HCT116 (cell line): ENCODE measurements at regions not wholly inside any gene's neighbourhood (a gene's known extent, or its start where the extent isn't known, plus 50 kb on each side); places are given as distances from the start of the nearest gene placed in this dataset.

Experiments
- ATAC-seq: fragments of 200-7000 bp; cut with Tn5 transposase; 2 replicates; pipeline ENCODE4 v1.9.1; 2020; ENCODE audit warnings: mild to moderate bottlenecking, moderate library complexity
- BruUV-seq: library from RNA; stranded (reverse); fragments of 400-500 nt; replicated peaks from 2 replicates; lab custom pipeline; 2021; lab: Mats Ljungman, UMichigan
- CTCF ChIA-PET: fragments of 300-600 bp; sonication (Branson Sonifier 250); formaldehyde crosslinking; loops from one replicate; lab custom pipeline; 2021; ENCODE audit warnings: antibody characterized with exemption; lab: Charles Lee
- POLR2A ChIA-PET: fragments of 300-600, 350-600 bp; sonication (Branson Sonifier 250); formaldehyde crosslinking; loops from one replicate; lab custom pipeline; 2021; ENCODE audit warnings: antibody characterized with exemption; lab: Charles Lee
- RAD21 ChIA-PET, 2 experiments: fragments of 300-600 bp; sonication (Branson Sonifier 250); formaldehyde crosslinking; loops; one replicate each; lab custom pipeline; 2023; ENCODE audit warnings: low total read pairs in 2 of 2; ENCODE audit not compliant: uncharacterized antibody in 2 of 2, unreplicated experiment in 2 of 2, low non-redundant PET in 1 of 2; lab: Charles Lee
- DNase-seq: peaks from one replicate; pipeline ENCODE4 v3.0.0-alpha.2; 2010; ENCODE audit warnings: low read depth, low spot score
- H2AFZ ChIP-seq: fragments of 200-600 bp; shearing (Covaris generic), sonication (generic); 2 replicates; pipeline ENCODE4 v1.6.1; 2017; ENCODE audit warnings: low read depth, mixed run types, mixed read lengths, antibody characterized with exemption, low read length; ENCODE audit not compliant: poor library complexity, severe bottlenecking
- H3K27ac ChIP-seq: 2 replicates; pipeline ENCODE4 v1.5.1; 2012; ENCODE audit warnings: low read depth, low read length
- H3K27me3 ChIP-seq: fragments of 200-600 bp; sonication (generic); 2 replicates; pipeline ENCODE4 v1.6.1; 2016; ENCODE audit warnings: mixed run types, low read length, mixed read lengths; ENCODE audit not compliant: insufficient read depth
- H3K36me3 ChIP-seq, 2 experiments: fragments of 200-500 bp in 1 of 2; fragments of 200-600 bp in 1 of 2; sonication (Bioruptor generic) in 1 of 2; sonication (generic) in 1 of 2; 2 replicates each; pipeline versions ENCODE4 v1.5.1 to v1.6.1; 2014 to 2016; ENCODE audit warnings: low read length in 2 of 2, inconsistent platforms in 1 of 2, mixed read lengths in 1 of 2, mixed run types in 1 of 2; ENCODE audit not compliant: insufficient read depth in 2 of 2, control insufficient read depth in 1 of 2
- H3K4me1 ChIP-seq, 2 experiments: fragments of 200-600 bp in 1 of 2; sonication (generic) in 1 of 2; 2 replicates each; pipeline versions ENCODE4 v1.5.1 to v1.6.1; 2012 to 2017; ENCODE audit warnings: low read length in 2 of 2, inconsistent platforms in 1 of 2, mild to moderate bottlenecking in 1 of 2, mixed read lengths in 1 of 2, mixed run types in 1 of 2, moderate library complexity in 1 of 2; ENCODE audit not compliant: insufficient read depth in 2 of 2, control insufficient read depth in 1 of 2
- H3K4me2 ChIP-seq: fragments of 200-600 bp; sonication (generic); 2 replicates; pipeline ENCODE4 v1.6.1; 2017; ENCODE audit warnings: mixed run types, low read length, mixed read lengths
- H3K4me3 ChIP-seq, 2 experiments: fragments of 200-600 bp in 1 of 2; sonication (generic) in 1 of 2; replicated peaks in 1 of 2; 2 replicates each; pipeline ENCODE4 v1.5.1; 2011 to 2016; ENCODE audit warnings: low read length in 2 of 2, control low read depth in 1 of 2, low read depth in 1 of 2, mild to moderate bottlenecking in 1 of 2, mixed read lengths in 1 of 2, mixed run types in 1 of 2
- H3K79me2 ChIP-seq: fragments of 200-600 bp; sonication (generic); 2 replicates; pipeline ENCODE4 v1.6.1; 2017; ENCODE audit warnings: mild to moderate bottlenecking, mixed run types, low read length, moderate library complexity, mixed read lengths; ENCODE audit not compliant: insufficient read depth
- H3K9ac ChIP-seq: fragments of 200-600 bp; sonication (generic); 2 replicates; pipeline ENCODE4 v1.6.1; 2016; ENCODE audit warnings: low read length, mixed read lengths
- H3K9me2 ChIP-seq: fragments of 200-600 bp; sonication (generic), shearing (Covaris generic); 2 replicates; pipeline ENCODE4 v1.6.1; 2017; ENCODE audit warnings: mixed run types, mild to moderate bottlenecking, moderate library complexity; ENCODE audit not compliant: insufficient read depth
- H3K9me3 ChIP-seq, 2 experiments: fragments of 200-500 bp in 1 of 2; fragments of 200-600 bp in 1 of 2; sonication (Bioruptor generic) in 1 of 2; sonication (generic) in 1 of 2; 2 replicates each; pipeline ENCODE4 v1.6.1; 2014 to 2017; ENCODE audit warnings: low read length in 2 of 2, mixed read lengths in 2 of 2, inconsistent platforms in 1 of 2, low read depth in 1 of 2, mild to moderate bottlenecking in 1 of 2, mixed run types in 1 of 2, moderate library complexity in 1 of 2; ENCODE audit not compliant: control insufficient read depth in 1 of 2, insufficient read depth in 1 of 2
- H4K20me1 ChIP-seq: fragments of 200-600 bp; sonication (generic), shearing (Covaris generic); 2 replicates; pipeline ENCODE4 v1.6.1; 2017; ENCODE audit warnings: mixed run types, mild to moderate bottlenecking, moderate library complexity; ENCODE audit not compliant: insufficient read depth
- CBX3 ChIP-seq: IDR thresholded peaks from 2 replicates; pipeline ENCODE4 v1.6.1; 2012; ENCODE audit warnings: low read depth
- CEBPB ChIP-seq: IDR thresholded peaks from 2 replicates; pipeline ENCODE4 v1.6.1; 2012; ENCODE audit warnings: low read depth
- CTCF ChIP-seq, 3 experiments: fragments of 200-600 bp in 1 of 3; sonication (generic) in 1 of 3; IDR thresholded peaks in 2 of 3; conservative IDR thresholded peaks in 1 of 3; 2 replicates each; pipeline ENCODE4 v1.5.1; 2012 to 2017; ENCODE audit warnings: low read depth in 2 of 3, low read length in 2 of 3, antibody characterized with exemption in 1 of 3, borderline replicate concordance in 1 of 3, control low read depth in 1 of 3, mild to moderate bottlenecking in 1 of 3, mixed read lengths in 1 of 3, mixed run types in 1 of 3, moderate library complexity in 1 of 3; ENCODE audit not compliant: insufficient read depth in 1 of 3
- EZH2phosphoT487 ChIP-seq: fragments of 200-600 bp; IDR thresholded peaks from 2 replicates; pipeline ENCODE4 v1.6.1; 2018; ENCODE audit warnings: antibody characterized with exemption, borderline replicate concordance
- POLR2A ChIP-seq: IDR thresholded peaks from 2 replicates; pipeline ENCODE4 v1.7.0; 2011; ENCODE audit warnings: borderline replicate concordance; ENCODE audit not compliant: insufficient read depth, insufficient read length; ENCODE audit errors: extremely low read depth
- RAD21 ChIP-seq: IDR thresholded peaks from 2 replicates; pipeline ENCODE4 v1.6.1; 2012; ENCODE audit warnings: low read depth, mild to moderate bottlenecking
- REST ChIP-seq: IDR thresholded peaks from 2 replicates; pipeline ENCODE4 v1.6.1; 2012; ENCODE audit warnings: low read depth
- SRF ChIP-seq: IDR thresholded peaks from 2 replicates; pipeline ENCODE4 v1.6.1; 2012; ENCODE audit warnings: low read depth
- TCF7L2 ChIP-seq: IDR thresholded peaks from 2 replicates; pipeline ENCODE4 v1.7.0; 2011; ENCODE audit warnings: borderline replicate concordance, inconsistent platforms; ENCODE audit not compliant: insufficient read depth, insufficient read length; ENCODE audit errors: extremely low read depth
- ZFX ChIP-seq: fragments of 450-650 bp; IDR thresholded peaks from 2 replicates; pipeline ENCODE4 v1.6.1; 2017
- intact Hi-C: fragments of 100-400 bp; cut with micrococcal nuclease; formaldehyde crosslinking; loops from 2 replicates; pipeline ENCODE4 v1.10.0; 2022
- TF ChIP-seq, protein P1 (sequence below): IDR thresholded peaks from 2 replicates; pipeline ENCODE4 v1.6.1; 2012

GRCh38 chr19:31960474-31960873 is 384.9 kb upstream of the ZNF507 start:
- Histone ChIP-seq H3K9ac (no peak overlapping the region), H3K4me1 (no peaks in the 10 kb centered on the region), H3K79me2 (no peaks in the 10 kb centered on the region), H3K27me3 (no peaks in the 10 kb centered on the region), H3K9me2 (no peaks in the 10 kb centered on the region), H3K9me3 (peaks cover 0 to 38% of the 10 kb centered on the region in 2 experiments; a peak in 2 of 4 replicates), H3K27ac (no peak overlapping the region), H3K4me2 (no peak overlapping the region), H4K20me1 (no peaks in the 10 kb centered on the region), H2AFZ (no peak overlapping the region), H3K4me3 (no peak overlapping the region), H3K36me3 (no peaks in the 10 kb centered on the region)
- intact Hi-C loops: no loop called here
- ATAC-seq (no peak), DNase-seq (no peak)
- RAD21 ChIA-PET: no interaction called here
- POLR2A ChIA-PET: no interaction called here
- TF ChIP-seq RAD21 (no peak), REST (no peak), CBX3 (no peak), POLR2A (no peak), SRF (no peak), EZH2phosphoT487 (no peak), CTCF (IDR thresholded peaks at IDR 0.05 in 2 of 3, conservative IDR thresholded peaks at IDR 0.05 in 1 of 3; ENCODE audit: borderline replicate concordance in 1 of 3, insufficient read depth in 1 of 3, low read depth in 2 of 3, low read length in 2 of 3) (no peak), CEBPB (no peak), ZFX (no peak), TCF7L2 (no peak)
- TF ChIP-seq, protein P1, sequence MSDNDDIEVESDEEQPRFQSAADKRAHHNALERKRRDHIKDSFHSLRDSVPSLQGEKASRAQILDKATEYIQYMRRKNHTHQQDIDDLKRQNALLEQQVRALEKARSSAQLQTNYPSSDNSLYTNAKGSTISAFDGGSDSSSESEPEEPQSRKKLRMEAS: no peak
- CTCF ChIA-PET: no interaction called here
- no TSS peak for BruUV-seq
